Peyer's patch (tissue), 4 donors: ENCODE measurements at regions not wholly inside any gene's neighbourhood (a gene's known extent, or its start where the extent isn't known, plus 50 kb on each side); places are given as distances from the start of the nearest gene placed in this dataset.

ENCODE experiments used
- DNase-seq, 3 donors: peaks; one replicate each; pipeline ENCODE4 v3.0.0-alpha.2; 2017 to 2019
- H3K27ac ChIP-seq, 4 donors: fragments of 200-600 bp; sonication (generic); one replicate each; pipeline ENCODE4 v1.5.1; 2016 to 2019
- H3K27me3 ChIP-seq, 2 donors: fragments of 200-600 bp; sonication (generic); one replicate each; pipeline ENCODE4 v1.5.1; 2019
- H3K36me3 ChIP-seq, 3 donors: fragments of 200-600 bp; sonication (generic); one replicate each; pipeline ENCODE4 v1.5.1; 2016 to 2019
- H3K4me1 ChIP-seq, 4 donors: fragments of 200-600 bp; sonication (generic); one replicate each; pipeline ENCODE4 v1.5.1; 2016 to 2019
- H3K4me3 ChIP-seq, 4 donors: fragments of 200-600 bp; sonication (generic); 1 replicate in 3 of 4; 2 replicates in 1 of 4; pipeline ENCODE4 v1.5.1; 2016 to 2019; ENCODE audit warnings: mild to moderate bottlenecking in 1 of 4
- H3K9me3 ChIP-seq, 4 donors: fragments of 200-600 bp; sonication (generic); one replicate each; pipeline ENCODE4 v1.5.1; 2016 to 2019; ENCODE audit warnings: mild to moderate bottlenecking in 1 of 4
- CTCF ChIP-seq, 6 experiments: fragments of 450-650 bp in 4 of 6; fragments of 200-600 bp in 2 of 6; sonication (generic) in 1 of 6; IDR thresholded peaks; one replicate each; pipeline ENCODE4 v1.5.1; 2017 to 2019; ENCODE audit warnings: antibody characterized with exemption in 6 of 6, mild to moderate bottlenecking in 3 of 6, moderate library complexity in 1 of 6
- POLR2A ChIP-seq, 2 donors: fragments of 450-650 bp; IDR thresholded peaks; one replicate each; pipeline ENCODE4 v1.5.1; 2017; ENCODE audit warnings: antibody characterized with exemption in 2 of 2, mild to moderate bottlenecking in 2 of 2, moderate library complexity in 2 of 2

GRCh38 chr11:127304634-127305033 is 304.1 kb upstream of the KIRREL3 start:
- TF ChIP-seq CTCF (IDR thresholded peaks at IDR 0.05) (no peak), POLR2A (IDR thresholded peaks at IDR 0.05) (no peak)
- no peaks in the 10 kb centered on the region for H3K4me1 ChIP-seq
- H3K27me3 ChIP-seq: no peaks in the 10 kb centered on the region
- DNase-seq: no peak
- H3K4me3 ChIP-seq: no peak overlapping the region
- no peaks in the 10 kb centered on the region for H3K36me3 ChIP-seq
- H3K27ac ChIP-seq: no peak overlapping the region
- H3K9me3 ChIP-seq: no peaks in the 10 kb centered on the region

- Histone ChIP-seq H3K9me3 (no peaks in the 10 kb centered on the region), H3K36me3 (no peaks in the 10 kb centered on the region), H3K4me3 (no peak overlapping the region), H3K4me1 (no peaks in the 10 kb centered on the region), H3K27ac (no peak overlapping the region), H3K27me3 (no peaks in the 10 kb centered on the region)
- TF ChIP-seq CTCF (IDR thresholded peaks at IDR 0.05) (no peak), POLR2A (IDR thresholded peaks at IDR 0.05) (no peak)
- no peak for DNase-seq
Measured at GRCh38 chr11:127288926-127289325, 288.4 kb upstream of the KIRREL3 start.

GRCh38 chr11:127281534-127281933 is 281.0 kb upstream of the KIRREL3 start:
- Histone ChIP-seq H3K27me3 (no peaks in the 10 kb centered on the region), H3K36me3 (no peaks in the 10 kb centered on the region), H3K4me1 (no peaks in the 10 kb centered on the region), H3K4me3 (no peak overlapping the region), H3K27ac (no peak overlapping the region), H3K9me3 (no peaks in the 10 kb centered on the region)
- DNase-seq: no peak
- TF ChIP-seq POLR2A (IDR thresholded peaks at IDR 0.05) (no peak), CTCF (IDR thresholded peaks at IDR 0.05) (no peak)

- no peaks in the 10 kb centered on the region for H3K27me3 ChIP-seq
- no peak for DNase-seq
- no peaks in the 10 kb centered on the region for H3K36me3 ChIP-seq
- no peak overlapping the region for H3K4me3 ChIP-seq
- no peak overlapping the region for H3K27ac ChIP-seq
- H3K9me3 ChIP-seq: no peaks in the 10 kb centered on the region
- no peaks in the 10 kb centered on the region for H3K4me1 ChIP-seq
- TF ChIP-seq CTCF (IDR thresholded peaks at IDR 0.05): no peak
- no peak for TF ChIP-seq POLR2A (IDR thresholded peaks at IDR 0.05)
Measured at GRCh38 chr11:127275774-127276173, 275.2 kb upstream of the KIRREL3 start.

GRCh38 chr11:127274328-127274676 is 273.7 kb upstream of the KIRREL3 start:
- TF ChIP-seq CTCF (IDR thresholded peaks at IDR 0.05) (no peak), POLR2A (IDR thresholded peaks at IDR 0.05) (no peak)
- Histone ChIP-seq H3K27me3 (no peaks in the 10 kb centered on the region), H3K4me1 (no peaks in the 10 kb centered on the region), H3K4me3 (no peak overlapping the region), H3K36me3 (no peaks in the 10 kb centered on the region), H3K9me3 (no peaks in the 10 kb centered on the region), H3K27ac (no peak overlapping the region)
- DNase-seq: no peak

GRCh38 chr11:127273593-127274327 is 273.2 kb upstream of the KIRREL3 start:
- no peak for TF ChIP-seq POLR2A (IDR thresholded peaks at IDR 0.05)
- no peak for TF ChIP-seq CTCF (IDR thresholded peaks at IDR 0.05)
- Histone ChIP-seq H3K9me3 (no peaks in the 10 kb centered on the region), H3K27me3 (no peaks in the 10 kb centered on the region), H3K4me1 (no peaks in the 10 kb centered on the region), H3K27ac (no peak overlapping the region), H3K36me3 (no peaks in the 10 kb centered on the region), H3K4me3 (no peak overlapping the region)
- no peak for DNase-seq
